GM12878 (cell line): ENCODE measurements at regions not wholly inside any gene's neighbourhood (a gene's known extent, or its start where the extent isn't known, plus 50 kb on each side); places are given as distances from the start of the nearest gene placed in this dataset.

Experiments used
- ATAC-seq: fragments of 200-7000 bp; cut with Tn5 transposase; 3 replicates; pipeline ENCODE4 v1.9.1; 2020; ENCODE audit warnings: mild to moderate bottlenecking, moderate library complexity
- BruUV-seq: library from RNA; stranded (reverse); fragments of 400-500 nt; replicated peaks from 2 replicates; lab custom pipeline; 2021; lab: Mats Ljungman, UMichigan
- CTCF ChIA-PET: fragments of 300-600 bp; sonication (Branson Sonifier 250); formaldehyde crosslinking; extraction: SDS; loops from one replicate; lab custom pipeline; 2021; ENCODE audit warnings: inconsistent platforms; lab: Yijun Ruan, JAX
- POLR2A ChIA-PET: fragments of 350-600 bp; formaldehyde crosslinking; extraction: SDS; loops from one replicate; lab custom pipeline; 2021; ENCODE audit warnings: inconsistent platforms; lab: Charles Lee
- RAD21 ChIA-PET: fragments of 300-600 bp; sonication (Branson Sonifier 250); formaldehyde crosslinking; loops from one replicate; lab custom pipeline; 2023; ENCODE audit warnings: antibody characterized with exemption; ENCODE audit not compliant: unreplicated experiment; lab: Charles Lee
- SMC1A ChIA-PET: fragments of 300-600 bp; sonication (Branson Sonifier 250); formaldehyde crosslinking; loops from one replicate; lab custom pipeline; 2023; ENCODE audit not compliant: unreplicated experiment, uncharacterized antibody; lab: Charles Lee
- DNase-seq: peaks from one replicate; pipeline ENCODE4 v3.0.0-alpha.2; 2011; ENCODE audit warnings: low read depth, low spot score
- FAIRE-seq: peaks from 3 replicates; lab custom pipeline; 2011; peaks lifted over from hg19 to GRCh38; lab: Jason Lieb, UNC
- H2AFZ ChIP-seq: 2 replicates; pipeline ENCODE4 v1.6.0; 2011; ENCODE audit warnings: low read depth, low read length, control low read depth; ENCODE audit not compliant: control insufficient read depth
- H3K27ac ChIP-seq: 2 replicates; pipeline ENCODE4 v1.5.1; 2011; ENCODE audit warnings: control low read depth; ENCODE audit not compliant: control insufficient read depth, insufficient read depth
- H3K27me3 ChIP-seq, 2 experiments: replicated peaks in 1 of 2; 2 replicates each; pipeline versions ENCODE4 v1.6.0 to v1.6.1; 2011; ENCODE audit warnings: low read length in 1 of 2; ENCODE audit not compliant: control insufficient read depth in 2 of 2, insufficient read depth in 2 of 2
- H3K36me3 ChIP-seq, 2 experiments: 2 replicates each; pipeline ENCODE4 v1.5.1; 2011; ENCODE audit warnings: low read length in 1 of 2; ENCODE audit not compliant: control insufficient read depth in 2 of 2, insufficient read depth in 2 of 2
- H3K4me1 ChIP-seq: 2 replicates; pipeline ENCODE4 v1.6.1; 2011; ENCODE audit warnings: mild to moderate bottlenecking, low read length, moderate library complexity, mixed read lengths; ENCODE audit not compliant: control insufficient read depth, insufficient read depth
- H3K4me2 ChIP-seq: 2 replicates; pipeline ENCODE4 v1.6.0; 2011; ENCODE audit warnings: control low read depth; ENCODE audit not compliant: control insufficient read depth, insufficient read depth
- H3K4me3 ChIP-seq: fragments of 200-600 bp; sonication (generic); 2 replicates; pipeline ENCODE4 v1.5.1; 2016
- H3K79me2 ChIP-seq: 2 replicates; pipeline ENCODE4 v1.6.0; 2011; ENCODE audit warnings: low read length; ENCODE audit not compliant: control insufficient read depth, insufficient read depth
- H3K9ac ChIP-seq: 2 replicates; pipeline ENCODE4 v1.8.0; 2011; ENCODE audit warnings: low read length, control low read depth, mixed read lengths; ENCODE audit not compliant: control insufficient read depth, insufficient read depth
- H3K9me3 ChIP-seq: replicated peaks from 3 replicates; pipeline ENCODE4 v1.5.1; 2011; ENCODE audit warnings: mild to moderate bottlenecking, low read length; ENCODE audit not compliant: control insufficient read depth, insufficient read depth
- H4K20me1 ChIP-seq: 2 replicates; pipeline ENCODE4 v1.6.0; 2011; ENCODE audit not compliant: control insufficient read depth, insufficient read depth
- BCL11A ChIP-seq: IDR thresholded peaks from 2 replicates; pipeline ENCODE4 v1.6.1; 2011; ENCODE audit warnings: low read depth, low read length
- E2F8 ChIP-seq: fragments of 450-650 bp; IDR thresholded peaks from 2 replicates; pipeline ENCODE4 v1.6.1; 2018; ENCODE audit warnings: mild to moderate bottlenecking, low read depth, moderate library complexity; ENCODE audit not compliant: partially characterized antibody
- IKZF1 ChIP-seq: fragments of 450-650 bp; conservative IDR thresholded peaks from 2 replicates; pipeline ENCODE4 v1.6.1; 2017; ENCODE audit warnings: antibody characterized with exemption, mild to moderate bottlenecking
- POLR2AphosphoS5 ChIP-seq: IDR thresholded peaks from 2 replicates; pipeline ENCODE4 v1.6.1; 2011; ENCODE audit warnings: mild to moderate bottlenecking, low read length, inconsistent platforms
- RELB ChIP-seq: fragments of 450-650 bp; IDR thresholded peaks from 2 replicates; pipeline ENCODE4 v1.6.1; 2017; ENCODE audit warnings: low read depth, mild to moderate bottlenecking, moderate library complexity
- SMAD5 ChIP-seq: IDR thresholded peaks from 2 replicates; pipeline ENCODE4 v1.6.1; 2016; ENCODE audit warnings: antibody characterized with exemption, low read depth
- SMARCA5 ChIP-seq: fragments of 450-650 bp; IDR thresholded peaks from 2 replicates; pipeline ENCODE4 v1.6.1; 2017; ENCODE audit warnings: mild to moderate bottlenecking
- ZBTB4 ChIP-seq: fragments of 450-650 bp; formaldehyde crosslinking; IDR thresholded peaks from 2 replicates; pipeline ENCODE4 v1.4.0; 2022; ENCODE audit warnings: mild to moderate bottlenecking, moderate library complexity
- ZNF207 ChIP-seq: fragments of 450-650 bp; IDR thresholded peaks from 2 replicates; pipeline ENCODE4 v1.6.1; 2014; ENCODE audit warnings: antibody characterized with exemption, mild to moderate bottlenecking, borderline replicate concordance
- ZNF274 ChIP-seq: IDR thresholded peaks from one replicate; pipeline ENCODE4 v1.8.0; 2011; ENCODE audit not compliant: insufficient read length, insufficient read depth
- WGBS: methylation state at CpG from one replicate; pipeline ENCODE4 v1.1.6; 2016; ENCODE audit warnings: low lambda C conversion rate; ENCODE audit not compliant: insufficient replicate concordance, insufficient coverage; ENCODE audit errors: missing lambda C conversion rate; 5-methylcytosine and 5-hydroxymethylcytosine counted together
- in situ Hi-C: fragments of 300-500 bp; cut with MboI; formaldehyde crosslinking; loops from 9 replicates; pipeline ENCODE4 v1.14.3; 2018; ENCODE audit warnings: mixed read lengths
- intact Hi-C: fragments of 100-400 bp; cut with micrococcal nuclease; formaldehyde crosslinking; loops from one replicate; pipeline ENCODE4 v1.14.2; 2022; ENCODE audit not compliant: unreplicated experiment

GRCh38 chr12:46472144-46472705 lies 99.7 kb upstream of the SLC38A2 start:
- Histone ChIP-seq H3K36me3 (no peaks in the 10 kb centered on the region), H3K27ac (no peak overlapping the region; the same call in 1 of the 2 replicates), H3K79me2 (peaks cover 3% of the 10 kb centered on the region), H3K9ac (no peak overlapping the region), H3K4me1 (peaks cover 7% of the 10 kb centered on the region; the same call in 1 of the 2 replicates)
- CTCF ChIA-PET = interaction anchor here (0.7 to 2.0 kb wide), 5 partner anchors 12 to 189 kb away, joined by 3 to 11 read pairs (median 3); no protein-coding TSS in a partner anchor
- POLR2A ChIA-PET = interaction anchor here (0.9 to 2.9 kb wide), 2 partner anchors 44 to 81 kb away, joined by 3 to 27 read pairs; no protein-coding TSS in a partner anchor
- in situ Hi-C loops = no loop called here
- TF ChIP-seq BCL11A (no peak), RELB (no peak), SMARCA5 (no peak), IKZF1 (no peak), E2F8 (no peak), ZNF207 (no peak), ZNF274 (no peak), SMAD5 (no peak), POLR2AphosphoS5 (no peak), ZBTB4 (no peak)
- TF ChIP-seq, all 136 proteins: peak for 0
- intact Hi-C loops = loop anchor here (2.0 to 5.0 kb wide), 2 partner anchors 45 to 100 kb away; partner anchors contain the start of gene SLC38A2
- no peak overlapping the region for H3K4me3 ChIP-seq
- H4K20me1 ChIP-seq = no peaks in the 10 kb centered on the region
- H3K4me2 ChIP-seq = no peak overlapping the region
- DNase-seq = no peak
- H2AFZ ChIP-seq = no peak overlapping the region
- no peaks in the 10 kb centered on the region for H3K27me3 ChIP-seq
- 96% methylated on average over 5 of the region's 5 CpGs for WGBS
- RAD21 ChIA-PET = interaction anchor here (1.4 to 4.0 kb wide), 5 partner anchors 12 to 106 kb away, joined by 3 to 33 read pairs (median 22); no protein-coding TSS in a partner anchor
- SMC1A ChIA-PET = interaction anchor here (1.0 to 4.6 kb wide), 7 partner anchors 8 to 158 kb away, joined by 3 to 56 read pairs (median 18); no protein-coding TSS in a partner anchor
- H3K9me3 ChIP-seq = no peaks in the 10 kb centered on the region
- FAIRE-seq = no peak
- no peak for ATAC-seq
- no TSS peak for BruUV-seq
